ENCODE measurements at regions not wholly inside any gene's neighbourhood (a gene's known extent, or its start where the extent isn't known, plus 50 kb on each side); places are given as distances from the start of the nearest gene placed in this dataset.
"Not testable (repeated sequence)": the region's sequence is repeated elsewhere in the genome, so short reads cannot be mapped to it uniquely, and the experiment has no call there.

GRCh38 chr1:234817313-234818039 lies 207.5 kb upstream of the IRF2BP2 start:
- H3K4me3 Mint-ChIP-seq; H3K9me3 Mint-ChIP-seq; H3K27ac Mint-ChIP-seq; H3K27me3 Mint-ChIP-seq; H3K4me1 Mint-ChIP-seq (ENCODE audit: low read depth); H3K36me3 Mint-ChIP-seq (ENCODE audit: low read depth); ATAC-seq; CTCF ChIA-PET; POLR2A ChIA-PET; intact Hi-C loops (cut with micrococcal nuclease); DNase-seq: not testable (repeated sequence)

DNA sequence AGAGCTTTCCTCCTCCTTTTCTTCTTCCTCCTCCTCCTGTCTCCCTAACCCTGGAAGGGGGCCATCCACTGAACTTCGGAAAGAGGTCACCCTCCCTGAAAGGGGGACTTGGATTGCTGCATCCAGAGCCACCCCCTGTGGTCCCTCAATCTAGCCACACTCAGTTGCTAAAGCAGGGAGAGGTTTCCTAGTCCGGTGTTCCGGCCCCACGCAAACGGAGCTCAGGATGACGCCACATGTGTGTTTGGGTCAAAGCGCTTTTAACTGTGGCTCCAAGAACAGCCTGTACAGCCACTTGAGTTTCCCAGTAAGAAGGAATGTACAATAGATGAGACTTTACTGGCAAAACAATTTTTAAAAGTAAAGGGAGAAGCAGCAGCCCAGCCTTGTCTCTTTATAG lies 206.9 kb upstream of the IRF2BP2 start:
- H3K4me3 Mint-ChIP-seq; H3K27me3 Mint-ChIP-seq; H3K36me3 Mint-ChIP-seq (ENCODE audit: low read depth); intact Hi-C loops (cut with micrococcal nuclease); POLR2A ChIA-PET; CTCF ChIA-PET; H3K27ac Mint-ChIP-seq; ATAC-seq; DNase-seq; H3K4me1 Mint-ChIP-seq (ENCODE audit: low read depth); H3K9me3 Mint-ChIP-seq: not testable (repeated sequence)

GRCh38 chr1:234816186-234816851 lies 206.3 kb upstream of the IRF2BP2 start:
- intact Hi-C loops (cut with micrococcal nuclease); DNase-seq; H3K4me3 Mint-ChIP-seq; H3K27ac Mint-ChIP-seq; H3K4me1 Mint-ChIP-seq (ENCODE audit: low read depth); H3K9me3 Mint-ChIP-seq; H3K27me3 Mint-ChIP-seq; POLR2A ChIA-PET; H3K36me3 Mint-ChIP-seq (ENCODE audit: low read depth); ATAC-seq; CTCF ChIA-PET: not testable (repeated sequence)

DNA sequence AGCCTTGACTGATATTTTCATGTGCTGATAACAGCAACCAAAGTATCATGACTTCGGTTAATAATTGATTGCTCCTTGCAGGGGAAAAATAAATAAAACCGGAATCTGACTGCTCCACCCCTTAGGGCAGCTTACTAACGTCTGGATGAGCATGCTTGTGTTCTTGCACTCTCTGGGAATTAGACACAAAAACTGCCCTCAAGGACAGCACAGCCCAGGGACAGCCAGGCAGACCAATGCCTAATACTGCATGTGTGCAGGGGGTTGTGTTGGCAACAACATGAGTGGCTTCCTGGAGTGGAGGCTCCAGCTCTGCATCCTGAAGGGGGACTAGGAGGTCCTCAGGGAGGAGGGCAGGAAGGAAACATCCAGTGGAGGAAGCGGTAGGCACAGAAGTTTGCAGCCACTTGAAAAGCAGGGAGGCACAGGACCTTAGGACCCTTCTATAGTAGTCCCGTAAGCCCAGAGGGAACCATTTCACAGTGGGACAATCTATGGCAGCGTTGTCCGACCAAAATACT lies 205.4 kb upstream of the IRF2BP2 start:
- POLR2A ChIA-PET; H3K27me3 Mint-ChIP-seq; CTCF ChIA-PET; H3K4me3 Mint-ChIP-seq; H3K36me3 Mint-ChIP-seq (ENCODE audit: low read depth); H3K27ac Mint-ChIP-seq; H3K9me3 Mint-ChIP-seq; H3K4me1 Mint-ChIP-seq (ENCODE audit: low read depth); intact Hi-C loops (cut with micrococcal nuclease); DNase-seq; ATAC-seq: not testable (repeated sequence)

GRCh38 chr1:234814235-234814634 lies 204.3 kb upstream of the IRF2BP2 start:
- H3K9me3 Mint-ChIP-seq; H3K27ac Mint-ChIP-seq; CTCF ChIA-PET; H3K4me1 Mint-ChIP-seq (ENCODE audit: low read depth); H3K36me3 Mint-ChIP-seq (ENCODE audit: low read depth); ATAC-seq; H3K4me3 Mint-ChIP-seq; H3K27me3 Mint-ChIP-seq; POLR2A ChIA-PET; DNase-seq; intact Hi-C loops (cut with micrococcal nuclease): not testable (repeated sequence)

DNA sequence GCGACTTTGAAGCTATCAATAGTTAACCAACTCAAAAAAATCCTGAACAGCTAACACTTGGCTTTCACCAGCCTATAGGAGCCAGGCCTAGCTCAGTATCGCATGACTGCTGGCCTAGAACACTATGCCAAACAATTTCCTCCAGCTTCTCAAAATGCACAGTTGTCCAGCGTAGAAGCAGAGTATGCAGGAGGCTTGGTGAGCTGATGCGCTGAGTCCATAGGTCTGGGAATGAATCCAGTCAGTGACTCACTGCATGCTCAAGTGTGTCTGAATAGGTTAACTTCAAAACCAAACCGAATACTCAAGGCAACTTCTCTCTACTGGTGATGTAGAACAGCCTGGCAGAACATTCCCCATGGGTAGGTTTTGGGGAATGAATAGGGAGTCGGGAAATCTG lies 201.8 kb upstream of the IRF2BP2 start:
- H3K36me3 Mint-ChIP-seq (ENCODE audit: low read depth); H3K4me1 Mint-ChIP-seq (ENCODE audit: low read depth); H3K4me3 Mint-ChIP-seq; intact Hi-C loops (cut with micrococcal nuclease); H3K27me3 Mint-ChIP-seq; ATAC-seq; H3K9me3 Mint-ChIP-seq; H3K27ac Mint-ChIP-seq; DNase-seq; CTCF ChIA-PET; POLR2A ChIA-PET: not testable (repeated sequence)

DNA sequence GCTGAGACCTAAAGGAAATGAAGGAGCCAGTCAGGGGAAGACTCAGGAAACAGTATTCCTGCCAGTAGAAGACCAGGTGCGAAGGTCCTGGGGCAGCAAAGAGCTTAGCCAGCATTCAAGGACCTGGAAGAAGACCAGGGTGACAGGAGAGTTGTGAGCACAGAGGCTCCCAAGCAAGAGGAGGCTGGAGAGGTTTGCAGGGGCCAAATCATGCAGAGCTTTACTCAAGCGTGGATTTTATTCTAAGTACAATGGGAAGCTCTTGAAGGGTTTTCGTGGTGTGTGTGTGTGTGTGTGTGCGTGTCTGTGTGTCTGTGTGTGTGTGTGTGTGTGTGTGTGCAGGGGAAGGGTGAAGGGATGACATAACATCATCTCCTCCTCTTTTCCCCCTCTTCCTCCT lies 200.7 kb upstream of the IRF2BP2 start:
- ATAC-seq; H3K36me3 Mint-ChIP-seq (ENCODE audit: low read depth); H3K4me3 Mint-ChIP-seq; H3K27me3 Mint-ChIP-seq; POLR2A ChIA-PET; DNase-seq; intact Hi-C loops (cut with micrococcal nuclease); H3K9me3 Mint-ChIP-seq; H3K4me1 Mint-ChIP-seq (ENCODE audit: low read depth); H3K27ac Mint-ChIP-seq; CTCF ChIA-PET: not testable (repeated sequence)

DNA sequence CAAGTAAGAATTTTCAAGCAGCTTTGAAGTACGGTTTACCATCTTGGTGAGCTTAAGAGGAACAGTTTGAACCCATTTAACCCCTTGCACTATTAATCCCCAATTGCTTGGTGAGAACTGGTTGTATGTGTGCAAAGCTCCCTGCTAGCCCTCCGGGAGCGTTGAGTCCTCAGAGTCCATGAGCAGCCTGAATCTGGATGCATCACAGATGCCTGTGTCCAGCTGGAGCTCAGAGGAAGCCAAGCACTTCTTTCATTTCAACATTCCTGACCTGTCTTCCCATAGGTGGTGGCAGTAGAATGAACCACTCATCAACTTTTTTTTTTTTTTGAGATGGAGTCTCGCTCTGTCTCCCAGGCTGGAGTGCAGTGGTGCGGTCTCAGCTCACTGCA lies 199.9 kb upstream of the IRF2BP2 start:
- H3K4me1 Mint-ChIP-seq (ENCODE audit: low read depth); H3K36me3 Mint-ChIP-seq (ENCODE audit: low read depth); DNase-seq; H3K9me3 Mint-ChIP-seq; POLR2A ChIA-PET; intact Hi-C loops (cut with micrococcal nuclease); ATAC-seq; H3K4me3 Mint-ChIP-seq; H3K27me3 Mint-ChIP-seq; H3K27ac Mint-ChIP-seq; CTCF ChIA-PET: not testable (repeated sequence)

DNA sequence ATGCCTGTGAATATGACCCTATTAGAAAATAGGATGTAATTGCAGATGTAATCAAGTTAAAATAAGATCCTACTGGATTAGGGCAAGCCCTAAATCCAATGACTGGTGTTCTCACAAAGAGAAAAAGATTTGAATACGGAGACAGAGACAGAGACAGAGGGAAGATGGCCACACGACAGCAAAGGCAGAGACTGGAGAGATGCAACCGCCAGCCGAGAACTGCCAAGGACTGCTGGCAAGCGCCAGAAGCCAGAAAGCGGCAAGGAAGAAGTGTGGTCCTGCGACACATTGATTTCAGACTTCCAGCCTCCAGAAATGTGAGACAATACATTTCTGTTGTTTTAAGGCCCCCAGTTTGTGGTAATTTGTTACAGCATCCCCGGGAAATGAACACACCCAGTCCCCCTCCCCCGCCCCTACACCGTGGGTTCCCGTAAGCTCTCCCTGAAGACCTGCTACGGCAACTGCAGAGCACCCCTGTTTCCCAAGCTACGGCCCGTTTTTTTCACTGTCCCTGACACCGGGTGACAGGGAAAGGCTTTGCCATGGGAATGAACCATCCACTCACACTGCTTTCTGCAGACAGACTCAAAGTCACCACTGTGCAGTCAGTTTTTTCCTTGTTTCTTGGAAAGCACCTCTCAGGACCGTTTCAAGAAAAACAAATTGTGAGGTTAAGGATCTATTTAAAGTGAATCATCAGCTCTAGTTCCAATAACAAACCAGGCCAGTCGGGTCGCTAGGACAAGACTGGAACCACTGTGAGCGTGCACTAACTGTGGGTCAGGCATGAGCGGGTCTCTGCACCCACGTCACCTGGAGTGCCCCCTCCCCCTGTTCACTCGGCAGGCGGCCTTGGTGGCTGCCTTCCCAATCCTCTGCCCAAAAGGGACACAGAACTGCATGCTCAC lies 199.2 kb upstream of the IRF2BP2 start:
- H3K4me3 Mint-ChIP-seq; H3K4me1 Mint-ChIP-seq (ENCODE audit: low read depth); intact Hi-C loops (cut with micrococcal nuclease); H3K9me3 Mint-ChIP-seq; H3K36me3 Mint-ChIP-seq (ENCODE audit: low read depth); H3K27ac Mint-ChIP-seq; H3K27me3 Mint-ChIP-seq; POLR2A ChIA-PET; CTCF ChIA-PET: not testable (repeated sequence)
- peak; percentile 60 for ATAC-seq
- DNase-seq: peak; percentile 16

- POLR2A ChIA-PET; DNase-seq; H3K4me1 Mint-ChIP-seq (ENCODE audit: low read depth); intact Hi-C loops (cut with micrococcal nuclease); H3K9me3 Mint-ChIP-seq; H3K36me3 Mint-ChIP-seq (ENCODE audit: low read depth); H3K27ac Mint-ChIP-seq; CTCF ChIA-PET; H3K4me3 Mint-ChIP-seq; ATAC-seq; H3K27me3 Mint-ChIP-seq: not testable (repeated sequence)
These were observed 198.5 kb upstream of the IRF2BP2 start for GRCh38 chr1:234808459-234808858.

DNA sequence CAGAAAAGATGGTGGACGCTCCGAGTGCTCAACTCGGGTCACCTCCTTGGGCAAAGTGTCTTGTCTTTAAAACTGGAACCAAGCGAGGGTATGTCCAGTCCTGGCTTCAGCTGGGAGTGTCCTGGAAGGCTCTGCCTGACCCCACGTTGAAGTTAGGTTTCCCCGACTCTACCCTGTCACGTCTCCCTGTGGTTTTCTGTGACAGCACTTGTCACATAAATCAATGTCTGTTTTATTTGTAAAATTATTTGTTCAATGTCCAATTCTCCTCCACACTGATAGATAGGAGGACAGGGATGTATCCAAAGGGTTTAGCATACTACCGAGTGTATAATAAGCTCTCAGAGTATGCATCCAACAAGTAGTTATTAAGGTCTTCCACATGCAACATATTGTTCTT lies 197.7 kb upstream of the IRF2BP2 start:
- DNase-seq; CTCF ChIA-PET; H3K4me1 Mint-ChIP-seq (ENCODE audit: low read depth); intact Hi-C loops (cut with micrococcal nuclease); ATAC-seq; H3K4me3 Mint-ChIP-seq; H3K9me3 Mint-ChIP-seq; H3K36me3 Mint-ChIP-seq (ENCODE audit: low read depth); POLR2A ChIA-PET; H3K27me3 Mint-ChIP-seq; H3K27ac Mint-ChIP-seq: not testable (repeated sequence)

DNA sequence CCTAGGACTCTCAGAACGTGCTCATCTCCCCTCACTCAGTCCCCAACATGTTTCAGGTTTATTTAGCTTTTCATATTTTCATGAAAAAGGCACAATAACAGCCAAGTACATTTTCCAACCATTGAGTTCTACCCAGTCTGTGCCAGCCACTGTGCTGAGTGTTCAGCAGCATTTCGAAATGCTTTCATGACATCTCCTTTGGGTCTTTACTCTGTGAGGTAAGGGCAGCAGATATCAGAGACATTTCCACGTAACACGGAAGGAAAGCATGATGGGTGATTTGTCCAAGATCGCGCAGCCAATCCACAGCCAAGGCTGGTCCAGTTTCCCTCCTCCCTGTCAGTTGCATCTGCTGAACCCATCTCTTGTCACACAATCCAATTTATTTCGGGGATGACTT lies 192.6 kb upstream of the IRF2BP2 start:
- ATAC-seq; H3K4me1 Mint-ChIP-seq (ENCODE audit: low read depth); H3K9me3 Mint-ChIP-seq; CTCF ChIA-PET; H3K27ac Mint-ChIP-seq; DNase-seq; intact Hi-C loops (cut with micrococcal nuclease); POLR2A ChIA-PET; H3K4me3 Mint-ChIP-seq; H3K36me3 Mint-ChIP-seq (ENCODE audit: low read depth); H3K27me3 Mint-ChIP-seq: not testable (repeated sequence)

Measured in activated CD8-positive, alpha-beta T cell treated with anti-CD3 and anti-CD28 coated beads for 36 hours (primary cell).